Neural cell (in vitro differentiated cells): ENCODE measurements at regions not wholly inside any gene's neighbourhood (a gene's known extent, or its start where the extent isn't known, plus 50 kb on each side); places are given as distances from the start of the nearest gene placed in this dataset.

ENCODE experiments used
- H2AFZ ChIP-seq: fragments of 200-600, 300-800 bp; sonication (generic), shearing (Covaris generic); 2 replicates; pipeline ENCODE4 v1.6.0; 2014; ENCODE audit warnings: low read depth, mild to moderate bottlenecking, antibody characterized with exemption, low read length, moderate library complexity
- H3F3A ChIP-seq: fragments of 200-600 bp; shearing (Covaris generic); 2 replicates; pipeline ENCODE4 v1.6.1; 2016; ENCODE audit warnings: mild to moderate bottlenecking, moderate library complexity, mixed read lengths, antibody characterized with exemption, low read length; ENCODE audit not compliant: insufficient read depth, poor library complexity, severe bottlenecking
- H3K27ac ChIP-seq: fragments of 200-600, 300-800 bp; sonication (generic), shearing (Covaris generic); 2 replicates; pipeline ENCODE4 v1.5.1; 2014; ENCODE audit warnings: mild to moderate bottlenecking, low read length, moderate library complexity
- H3K27me3 ChIP-seq: fragments of 300-800, 200-600 bp; sonication (generic), shearing (Covaris generic); 2 replicates; pipeline ENCODE4 v1.6.0; 2014; ENCODE audit warnings: mild to moderate bottlenecking, low read depth, low read length, moderate library complexity; ENCODE audit not compliant: insufficient read depth
- H3K36me3 ChIP-seq: fragments of 300-800, 200-600 bp; sonication (generic), shearing (Covaris generic); 2 replicates; pipeline ENCODE4 v1.5.1; 2014; ENCODE audit warnings: mild to moderate bottlenecking, antibody characterized with exemption, low read length, moderate library complexity; ENCODE audit not compliant: insufficient read depth
- H3K4me2 ChIP-seq: fragments of 300-800, 200-600 bp; sonication (generic), shearing (Covaris generic); 2 replicates; pipeline ENCODE4 v1.6.0; 2014; ENCODE audit warnings: mild to moderate bottlenecking, low read length
- H3K4me3 ChIP-seq: fragments of 300-800, 200-600 bp; sonication (generic), shearing (Covaris generic); 2 replicates; pipeline ENCODE4 v1.5.1; 2014; ENCODE audit warnings: mild to moderate bottlenecking, low read length, moderate library complexity
- H3K79me2 ChIP-seq: fragments of 200-600 bp; shearing (Covaris generic); replicated peaks from 2 replicates; pipeline ENCODE4 v1.6.0; 2014; ENCODE audit warnings: mild to moderate bottlenecking, low read length, moderate library complexity; ENCODE audit not compliant: insufficient read depth
- H3K9ac ChIP-seq: fragments of 300-800, 200-600 bp; sonication (generic), shearing (Covaris generic); 2 replicates; pipeline ENCODE4 v1.6.1; 2016; ENCODE audit warnings: mild to moderate bottlenecking, low read length, mixed read lengths
- H3K9me2 ChIP-seq: fragments of 200-600 bp; shearing (Covaris generic); 2 replicates; pipeline ENCODE4 v1.6.1; 2016; ENCODE audit warnings: mild to moderate bottlenecking, low read length, mixed read lengths; ENCODE audit not compliant: insufficient read depth
- H3K9me3 ChIP-seq: fragments of 200-600, 300-800 bp; sonication (generic), shearing (Covaris generic); 2 replicates; pipeline ENCODE4 v1.6.1; 2016; ENCODE audit warnings: mild to moderate bottlenecking, mixed run types, low read length, moderate library complexity, mixed read lengths
- H4K20me1 ChIP-seq: fragments of 200-600 bp; shearing (Covaris generic); 2 replicates; pipeline ENCODE4 v1.6.1; 2016; ENCODE audit warnings: mild to moderate bottlenecking, mixed run types; ENCODE audit not compliant: insufficient read depth
- EP300 ChIP-seq: fragments of 450-650 bp; conservative IDR thresholded peaks from 2 replicates; pipeline ENCODE4 v1.6.1; 2014; ENCODE audit warnings: antibody characterized with exemption, mild to moderate bottlenecking, moderate library complexity; ENCODE audit not compliant: poor library complexity, severe bottlenecking
- EZH2 ChIP-seq: fragments of 200-600, 300-800 bp; shearing (Covaris generic), sonication (generic); IDR thresholded peaks from 2 replicates; pipeline ENCODE4 v1.6.1; 2014; ENCODE audit warnings: antibody characterized with exemption, low read length, borderline replicate concordance, mild to moderate bottlenecking; ENCODE audit not compliant: insufficient read depth, poor library complexity, severe bottlenecking
- MXI1 ChIP-seq: fragments of 450-650 bp; conservative IDR thresholded peaks from 2 replicates; pipeline ENCODE4 v1.6.1; 2014; ENCODE audit warnings: antibody characterized with exemption, mild to moderate bottlenecking; ENCODE audit not compliant: poor library complexity, severe bottlenecking
- POLR2AphosphoS5 ChIP-seq: IDR thresholded peaks from 2 replicates; pipeline ENCODE4 v1.6.1; 2012
- RAD21 ChIP-seq: fragments of 450-650 bp; conservative IDR thresholded peaks from 2 replicates; pipeline ENCODE4 v1.6.1; 2014; ENCODE audit warnings: antibody characterized with exemption, mild to moderate bottlenecking, moderate library complexity
- SMC3 ChIP-seq: fragments of 450-650 bp; conservative IDR thresholded peaks from 2 replicates; pipeline ENCODE4 v1.6.1; 2014; ENCODE audit warnings: antibody characterized with exemption, mild to moderate bottlenecking, moderate library complexity; ENCODE audit not compliant: poor library complexity
- TAF1 ChIP-seq: IDR thresholded peaks from 2 replicates; pipeline ENCODE4 v1.6.1; 2012; ENCODE audit warnings: low read depth
- TF ChIP-seq, protein P1 (sequence below): fragments of 450-650 bp; IDR thresholded peaks from 2 replicates; pipeline ENCODE4 v1.5.1; 2014; ENCODE audit warnings: antibody characterized with exemption, mild to moderate bottlenecking, moderate library complexity; ENCODE audit not compliant: poor library complexity, severe bottlenecking
- TF ChIP-seq, protein P2 (sequence below): IDR thresholded peaks from 2 replicates; pipeline ENCODE4 v1.6.1; 2012; ENCODE audit warnings: borderline replicate concordance

GRCh38 chr4:63841266-63841665 lies 568.0 kb downstream of the TECRL start:
- Histone ChIP-seq H3K79me2 (no peaks in the 10 kb centered on the region), H3K36me3 (no peaks in the 10 kb centered on the region), H3K4me2 (no peak overlapping the region), H4K20me1 (no peaks in the 10 kb centered on the region), H3K4me3 (no peak overlapping the region), H3F3A (no peaks in the 10 kb centered on the region), H3K27me3 (no peaks in the 10 kb centered on the region), H2AFZ (no peak overlapping the region), H3K9me2 (no peaks in the 10 kb centered on the region), H3K9ac (no peak overlapping the region), H3K9me3 (no peaks in the 10 kb centered on the region), H3K27ac (no peak overlapping the region)
- no peak for TF ChIP-seq TAF1
- TF ChIP-seq SMC3 = no peak
- TF ChIP-seq POLR2AphosphoS5 = no peak
- TF ChIP-seq EZH2 = no peak
- TF ChIP-seq EP300 = no peak
- TF ChIP-seq, protein P1, sequence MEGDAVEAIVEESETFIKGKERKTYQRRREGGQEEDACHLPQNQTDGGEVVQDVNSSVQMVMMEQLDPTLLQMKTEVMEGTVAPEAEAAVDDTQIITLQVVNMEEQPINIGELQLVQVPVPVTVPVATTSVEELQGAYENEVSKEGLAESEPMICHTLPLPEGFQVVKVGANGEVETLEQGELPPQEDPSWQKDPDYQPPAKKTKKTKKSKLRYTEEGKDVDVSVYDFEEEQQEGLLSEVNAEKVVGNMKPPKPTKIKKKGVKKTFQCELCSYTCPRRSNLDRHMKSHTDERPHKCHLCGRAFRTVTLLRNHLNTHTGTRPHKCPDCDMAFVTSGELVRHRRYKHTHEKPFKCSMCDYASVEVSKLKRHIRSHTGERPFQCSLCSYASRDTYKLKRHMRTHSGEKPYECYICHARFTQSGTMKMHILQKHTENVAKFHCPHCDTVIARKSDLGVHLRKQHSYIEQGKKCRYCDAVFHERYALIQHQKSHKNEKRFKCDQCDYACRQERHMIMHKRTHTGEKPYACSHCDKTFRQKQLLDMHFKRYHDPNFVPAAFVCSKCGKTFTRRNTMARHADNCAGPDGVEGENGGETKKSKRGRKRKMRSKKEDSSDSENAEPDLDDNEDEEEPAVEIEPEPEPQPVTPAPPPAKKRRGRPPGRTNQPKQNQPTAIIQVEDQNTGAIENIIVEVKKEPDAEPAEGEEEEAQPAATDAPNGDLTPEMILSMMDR = no peak
- TF ChIP-seq MXI1 = no peak
- TF ChIP-seq RAD21 = no peak
- TF ChIP-seq, protein P2, sequence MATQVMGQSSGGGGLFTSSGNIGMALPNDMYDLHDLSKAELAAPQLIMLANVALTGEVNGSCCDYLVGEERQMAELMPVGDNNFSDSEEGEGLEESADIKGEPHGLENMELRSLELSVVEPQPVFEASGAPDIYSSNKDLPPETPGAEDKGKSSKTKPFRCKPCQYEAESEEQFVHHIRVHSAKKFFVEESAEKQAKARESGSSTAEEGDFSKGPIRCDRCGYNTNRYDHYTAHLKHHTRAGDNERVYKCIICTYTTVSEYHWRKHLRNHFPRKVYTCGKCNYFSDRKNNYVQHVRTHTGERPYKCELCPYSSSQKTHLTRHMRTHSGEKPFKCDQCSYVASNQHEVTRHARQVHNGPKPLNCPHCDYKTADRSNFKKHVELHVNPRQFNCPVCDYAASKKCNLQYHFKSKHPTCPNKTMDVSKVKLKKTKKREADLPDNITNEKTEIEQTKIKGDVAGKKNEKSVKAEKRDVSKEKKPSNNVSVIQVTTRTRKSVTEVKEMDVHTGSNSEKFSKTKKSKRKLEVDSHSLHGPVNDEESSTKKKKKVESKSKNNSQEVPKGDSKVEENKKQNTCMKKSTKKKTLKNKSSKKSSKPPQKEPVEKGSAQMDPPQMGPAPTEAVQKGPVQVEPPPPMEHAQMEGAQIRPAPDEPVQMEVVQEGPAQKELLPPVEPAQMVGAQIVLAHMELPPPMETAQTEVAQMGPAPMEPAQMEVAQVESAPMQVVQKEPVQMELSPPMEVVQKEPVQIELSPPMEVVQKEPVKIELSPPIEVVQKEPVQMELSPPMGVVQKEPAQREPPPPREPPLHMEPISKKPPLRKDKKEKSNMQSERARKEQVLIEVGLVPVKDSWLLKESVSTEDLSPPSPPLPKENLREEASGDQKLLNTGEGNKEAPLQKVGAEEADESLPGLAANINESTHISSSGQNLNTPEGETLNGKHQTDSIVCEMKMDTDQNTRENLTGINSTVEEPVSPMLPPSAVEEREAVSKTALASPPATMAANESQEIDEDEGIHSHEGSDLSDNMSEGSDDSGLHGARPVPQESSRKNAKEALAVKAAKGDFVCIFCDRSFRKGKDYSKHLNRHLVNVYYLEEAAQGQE = no peak

DNA sequence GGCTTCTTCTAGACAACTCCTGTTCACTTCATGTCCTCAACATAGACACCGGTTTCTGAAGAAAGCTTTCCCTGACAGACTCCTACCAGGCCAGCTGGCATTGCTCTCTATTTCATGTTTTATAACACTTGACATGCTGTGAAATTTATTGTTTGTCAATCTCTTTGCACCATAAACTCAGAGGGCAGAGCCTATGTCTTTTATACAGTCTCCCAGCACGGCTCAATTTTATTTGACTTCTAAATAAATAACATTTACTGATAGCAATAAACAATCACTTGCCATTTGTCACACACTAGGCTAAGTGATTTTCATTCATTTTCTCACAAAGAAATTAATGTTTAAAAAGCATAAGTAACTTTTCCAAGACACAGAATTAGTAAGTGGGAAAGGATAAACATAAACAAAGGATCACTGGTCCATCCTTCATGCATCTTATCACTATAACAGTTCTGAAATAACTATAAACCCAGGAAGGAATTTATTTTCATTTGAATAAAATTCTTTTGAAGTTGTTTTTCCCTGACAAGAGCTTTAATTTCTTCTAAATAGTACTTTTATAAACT lies 577.6 kb downstream of the TECRL start:
- no peak overlapping the region for H3K9ac ChIP-seq
- H3K4me2 ChIP-seq = no peak overlapping the region
- no peaks in the 10 kb centered on the region for H3K9me3 ChIP-seq
- no peaks in the 10 kb centered on the region for H3F3A ChIP-seq
- no peaks in the 10 kb centered on the region for H3K36me3 ChIP-seq
- no peak overlapping the region for H3K27ac ChIP-seq
- TF ChIP-seq, protein P2 = no peak
- TF ChIP-seq, protein P1 = no peak
- TF ChIP-seq MXI1 = no peak
- no peak for TF ChIP-seq SMC3
- TF ChIP-seq EZH2 = no peak
- TF ChIP-seq TAF1 = no peak
- no peak for TF ChIP-seq RAD21
- no peak for TF ChIP-seq EP300
- no peak for TF ChIP-seq POLR2AphosphoS5
- H3K79me2 ChIP-seq = no peaks in the 10 kb centered on the region
- H3K4me3 ChIP-seq = no peak overlapping the region
- no peak overlapping the region for H2AFZ ChIP-seq
- no peaks in the 10 kb centered on the region for H3K27me3 ChIP-seq
- H4K20me1 ChIP-seq = no peaks in the 10 kb centered on the region
- H3K9me2 ChIP-seq = no peaks in the 10 kb centered on the region
